MCF 10A (cell line): ENCODE measurements at regions not wholly inside any gene's neighbourhood (a gene's known extent, or its start where the extent isn't known, plus 50 kb on each side); places are given as distances from the start of the nearest gene placed in this dataset.
A peak's percentile ranks its signal among the peaks of the same experiment; 100 is the strongest.

Source experiments
- BruUV-seq: library from RNA; stranded (reverse); fragments of 400-500 nt; replicated peaks from 2 replicates; lab custom pipeline; 2021; lab: Mats Ljungman, UMichigan
- CTCF ChIA-PET: fragments of 300-600 bp; sonication (Branson Sonifier 250); formaldehyde crosslinking; extraction: SDS; loops from one replicate; lab custom pipeline; 2021; ENCODE audit warnings: antibody characterized with exemption, inconsistent platforms; lab: Yijun Ruan, JAX
- POLR2A ChIA-PET: fragments of 300-600, 350-650 bp; sonication (Branson Sonifier 250); formaldehyde crosslinking; extraction: SDS; loops from one replicate; lab custom pipeline; 2020; ENCODE audit warnings: antibody characterized with exemption, inconsistent platforms; lab: Yijun Ruan, JAX
- DNase-seq: peaks from one replicate; pipeline ENCODE4 v3.0.0-alpha.2; 2018; ENCODE audit not compliant: unreplicated experiment
- H3K27ac Mint-ChIP-seq: one replicate; pipeline ENCODE4 v1.8.0; 2022; ENCODE audit warnings: mild to moderate bottlenecking, low read depth, mixed read lengths; ENCODE audit not compliant: unreplicated experiment
- H3K27me3 Mint-ChIP-seq: one replicate; pipeline ENCODE4 v1.8.0; 2022; ENCODE audit warnings: mixed read lengths; ENCODE audit not compliant: insufficient read depth, unreplicated experiment
- H3K36me3 Mint-ChIP-seq: one replicate; pipeline ENCODE4 v1.8.0; 2022; ENCODE audit warnings: mild to moderate bottlenecking, moderate library complexity, mixed read lengths; ENCODE audit not compliant: insufficient read depth, unreplicated experiment
- H3K4me1 Mint-ChIP-seq: one replicate; pipeline ENCODE4 v1.8.0; 2022; ENCODE audit warnings: mixed read lengths; ENCODE audit not compliant: insufficient read depth, unreplicated experiment
- H3K4me3 Mint-ChIP-seq: one replicate; pipeline ENCODE4 v1.8.0; 2022; ENCODE audit warnings: mild to moderate bottlenecking, moderate library complexity, mixed read lengths; ENCODE audit not compliant: unreplicated experiment
- H3K9me3 Mint-ChIP-seq: one replicate; pipeline ENCODE4 v1.8.0; 2022; ENCODE audit warnings: mixed read lengths; ENCODE audit not compliant: unreplicated experiment
- CTCF ChIP-seq: fragments of 200-600 bp; IDR thresholded peaks from one replicate; pipeline ENCODE4 v1.8.0; 2022; ENCODE audit warnings: antibody characterized with exemption, mild to moderate bottlenecking; ENCODE audit not compliant: unreplicated experiment
- intact Hi-C: fragments of 100-400 bp; cut with micrococcal nuclease; formaldehyde crosslinking; loops from 2 replicates; pipeline ENCODE4 v1.14.1; 2022

- intact Hi-C loops: no loop called here
- no peak overlapping the region for H3K4me3 Mint-ChIP-seq
- H3K27ac Mint-ChIP-seq: no peak overlapping the region
- no TSS peak for BruUV-seq
- H3K36me3 Mint-ChIP-seq: no peaks in the 10 kb centered on the region
- ChIA-PET POLR2A (no interaction called here), CTCF (no interaction called here)
- peaks cover 8% of the 10 kb centered on the region for H3K27me3 Mint-ChIP-seq
- H3K9me3 Mint-ChIP-seq: no peaks in the 10 kb centered on the region
- peak; percentile 34 for DNase-seq
- no peaks in the 10 kb centered on the region for H3K4me1 Mint-ChIP-seq
- no peak for TF ChIP-seq CTCF
Measured at GRCh38 chr20:51860111-51860882, 58.0 kb upstream of the SALL4 start.

GRCh38 chr20:51856432-51856831, 54.1 kb upstream of the SALL4 start:
- POLR2A ChIA-PET: interaction anchor here (1.1 kb wide), 1 partner anchor 9 kb away, joined by 5 read pairs; no protein-coding TSS in a partner anchor
- Mint-ChIP-seq H3K36me3 (no peaks in the 10 kb centered on the region), H3K4me3 (no peak overlapping the region), H3K27me3 (no peaks in the 10 kb centered on the region), H3K9me3 (no peaks in the 10 kb centered on the region), H3K4me1 (peaks cover 6% of the 10 kb centered on the region), H3K27ac (no peak overlapping the region)
- TF ChIP-seq CTCF: no peak
- DNase-seq: no peak
- intact Hi-C loops: no loop called here
- no TSS peak for BruUV-seq
- CTCF ChIA-PET: no interaction called here

- no peak for TF ChIP-seq CTCF
- Mint-ChIP-seq H3K27ac (no peak overlapping the region), H3K4me3 (no peak overlapping the region), H3K9me3 (no peaks in the 10 kb centered on the region), H3K4me1 (peaks cover 6% of the 10 kb centered on the region), H3K27me3 (no peaks in the 10 kb centered on the region), H3K36me3 (no peaks in the 10 kb centered on the region)
- intact Hi-C loops: no loop called here
- POLR2A ChIA-PET: interaction anchor here (1.5 kb wide), 1 partner anchor 12 kb away, joined by 3 read pairs; no protein-coding TSS in a partner anchor
- DNase-seq: peak; percentile 17
- no TSS peak for BruUV-seq
- CTCF ChIA-PET: interaction anchor here (0.7 kb wide), 1 partner anchor 40 kb away, joined by 3 read pairs; no protein-coding TSS in a partner anchor
Measured at GRCh38 chr20:51854921-51855320, 52.6 kb upstream of the SALL4 start.
